ENCODE measurements at regions not wholly inside any gene's neighbourhood (a gene's known extent, or its start where the extent isn't known, plus 50 kb on each side); places are given as distances from the start of the nearest gene placed in this dataset.

- TF ChIP-seq POLR2A (IDR thresholded peaks at IDR 0.05; ENCODE audit: low read length) (no peak), GATA1 (IDR thresholded peaks at IDR 0.05; ENCODE audit: low read depth, low read length) (no peak)
Measured at GRCh38 chr13:40105231-40105630, 449.8 kb downstream of the COG6 start.

Data from erythroblast (primary cell).